ENCODE measurements at regions not wholly inside any gene's neighbourhood (a gene's known extent, or its start where the extent isn't known, plus 50 kb on each side); places are given as distances from the start of the nearest gene placed in this dataset.

DNA sequence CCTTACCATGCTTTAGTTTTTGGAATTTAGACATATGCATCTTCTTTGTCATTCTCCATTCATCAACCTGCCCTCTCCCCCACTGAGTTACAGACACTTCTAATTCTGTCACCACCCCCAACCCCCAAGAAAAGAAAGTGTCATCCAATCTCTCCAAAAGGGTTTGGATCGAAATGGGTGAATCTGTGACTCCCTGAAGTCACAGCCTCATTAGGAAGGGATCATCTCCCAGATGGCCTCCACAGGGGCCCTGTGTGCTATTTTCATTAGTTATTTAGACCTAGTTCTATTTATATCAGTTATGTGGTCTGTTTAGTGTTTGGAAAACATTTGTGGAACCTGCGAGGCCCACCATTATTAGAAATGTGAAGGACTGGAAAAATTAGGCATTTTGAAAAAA, 191.0 kb upstream of the ATP2B1 start:
- TF ChIP-seq POLR2AphosphoS5 (IDR thresholded peaks at IDR 0.05) (no peak), EP300 (IDR thresholded peaks at IDR 0.05; ENCODE audit: low read depth) (no peak)
- TF ChIP-seq, protein P1, sequence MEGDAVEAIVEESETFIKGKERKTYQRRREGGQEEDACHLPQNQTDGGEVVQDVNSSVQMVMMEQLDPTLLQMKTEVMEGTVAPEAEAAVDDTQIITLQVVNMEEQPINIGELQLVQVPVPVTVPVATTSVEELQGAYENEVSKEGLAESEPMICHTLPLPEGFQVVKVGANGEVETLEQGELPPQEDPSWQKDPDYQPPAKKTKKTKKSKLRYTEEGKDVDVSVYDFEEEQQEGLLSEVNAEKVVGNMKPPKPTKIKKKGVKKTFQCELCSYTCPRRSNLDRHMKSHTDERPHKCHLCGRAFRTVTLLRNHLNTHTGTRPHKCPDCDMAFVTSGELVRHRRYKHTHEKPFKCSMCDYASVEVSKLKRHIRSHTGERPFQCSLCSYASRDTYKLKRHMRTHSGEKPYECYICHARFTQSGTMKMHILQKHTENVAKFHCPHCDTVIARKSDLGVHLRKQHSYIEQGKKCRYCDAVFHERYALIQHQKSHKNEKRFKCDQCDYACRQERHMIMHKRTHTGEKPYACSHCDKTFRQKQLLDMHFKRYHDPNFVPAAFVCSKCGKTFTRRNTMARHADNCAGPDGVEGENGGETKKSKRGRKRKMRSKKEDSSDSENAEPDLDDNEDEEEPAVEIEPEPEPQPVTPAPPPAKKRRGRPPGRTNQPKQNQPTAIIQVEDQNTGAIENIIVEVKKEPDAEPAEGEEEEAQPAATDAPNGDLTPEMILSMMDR (IDR thresholded peaks at IDR 0.05) = no peak

Measured in transverse colon (tissue), 4 donors.